ENCODE measurements at regions not wholly inside any gene's neighbourhood (a gene's known extent, or its start where the extent isn't known, plus 50 kb on each side); places are given as distances from the start of the nearest gene placed in this dataset.

DNA sequence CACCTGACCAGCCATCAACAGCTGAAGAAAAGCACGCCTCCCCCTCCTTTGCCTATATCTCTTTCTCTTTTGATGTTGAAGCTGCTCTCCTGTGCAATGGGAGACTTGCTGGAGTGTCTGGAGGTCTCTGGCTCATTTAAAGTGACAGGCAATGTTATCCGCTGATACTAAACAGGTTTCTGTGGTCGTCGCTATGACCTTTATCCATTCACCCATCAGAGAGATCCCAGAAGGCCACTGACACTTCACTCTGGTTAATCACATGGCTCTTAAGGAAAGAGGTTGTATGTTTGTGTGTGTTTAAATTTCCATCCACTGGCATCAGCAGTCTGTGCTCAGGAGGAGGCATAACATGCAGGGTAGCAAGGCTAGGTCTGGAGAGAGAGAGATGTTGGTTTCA lies 277.3 kb downstream of the MTX2 start:
- DNase-seq = no peak

DNA sequence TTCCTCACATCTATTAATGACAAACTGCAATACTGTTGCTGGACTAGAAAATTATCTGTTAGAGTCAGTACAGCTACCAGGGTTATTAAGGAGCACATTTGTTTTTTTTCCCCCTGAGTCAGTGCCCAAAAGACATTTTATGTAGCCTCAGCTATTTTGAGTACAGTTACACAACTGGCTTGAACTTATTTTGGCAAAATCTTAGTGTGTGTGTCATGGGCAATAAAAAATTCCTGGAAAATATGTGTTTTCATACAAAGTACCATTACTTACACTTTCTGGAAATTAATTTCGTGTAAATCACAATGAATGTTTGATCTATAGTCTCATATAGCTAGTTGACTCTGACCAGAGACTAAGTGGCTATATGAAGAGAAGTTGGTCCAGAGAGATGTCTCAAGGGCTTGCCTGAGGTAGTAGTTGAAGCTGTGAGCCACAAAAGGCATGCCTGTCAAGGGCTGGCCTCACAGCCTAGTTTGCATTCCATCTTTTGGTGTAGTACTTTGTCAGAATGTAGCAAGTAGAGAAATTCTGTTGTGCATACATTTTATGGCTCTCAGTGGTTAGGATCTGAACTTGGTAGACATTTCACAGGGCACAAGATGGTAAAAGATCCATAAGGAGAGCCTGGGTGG lies 283.4 kb downstream of the MTX2 start:
- DNase-seq = no peak

DNA sequence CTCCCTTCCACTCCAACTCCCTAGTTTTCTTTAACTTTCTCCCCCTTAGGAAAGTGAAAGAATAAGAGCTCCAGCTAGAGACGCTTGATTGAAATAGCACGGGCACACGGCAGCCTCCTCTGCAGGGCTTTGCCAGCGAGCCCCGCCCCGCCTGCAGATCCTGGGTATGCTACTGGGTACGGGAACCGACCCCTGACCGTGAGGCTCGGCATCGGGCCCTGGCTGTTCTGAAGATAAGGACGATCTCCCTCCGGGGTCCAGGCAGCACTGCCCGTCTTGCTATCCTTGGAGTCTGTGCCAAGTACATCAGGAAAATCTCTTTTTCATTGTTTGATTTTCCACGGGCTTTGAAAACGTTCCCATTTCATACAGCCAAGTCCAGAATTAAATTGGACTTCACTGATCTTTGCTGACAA lies 284.5 kb downstream of the MTX2 start:
- peak; percentile 19 for DNase-seq

DNA sequence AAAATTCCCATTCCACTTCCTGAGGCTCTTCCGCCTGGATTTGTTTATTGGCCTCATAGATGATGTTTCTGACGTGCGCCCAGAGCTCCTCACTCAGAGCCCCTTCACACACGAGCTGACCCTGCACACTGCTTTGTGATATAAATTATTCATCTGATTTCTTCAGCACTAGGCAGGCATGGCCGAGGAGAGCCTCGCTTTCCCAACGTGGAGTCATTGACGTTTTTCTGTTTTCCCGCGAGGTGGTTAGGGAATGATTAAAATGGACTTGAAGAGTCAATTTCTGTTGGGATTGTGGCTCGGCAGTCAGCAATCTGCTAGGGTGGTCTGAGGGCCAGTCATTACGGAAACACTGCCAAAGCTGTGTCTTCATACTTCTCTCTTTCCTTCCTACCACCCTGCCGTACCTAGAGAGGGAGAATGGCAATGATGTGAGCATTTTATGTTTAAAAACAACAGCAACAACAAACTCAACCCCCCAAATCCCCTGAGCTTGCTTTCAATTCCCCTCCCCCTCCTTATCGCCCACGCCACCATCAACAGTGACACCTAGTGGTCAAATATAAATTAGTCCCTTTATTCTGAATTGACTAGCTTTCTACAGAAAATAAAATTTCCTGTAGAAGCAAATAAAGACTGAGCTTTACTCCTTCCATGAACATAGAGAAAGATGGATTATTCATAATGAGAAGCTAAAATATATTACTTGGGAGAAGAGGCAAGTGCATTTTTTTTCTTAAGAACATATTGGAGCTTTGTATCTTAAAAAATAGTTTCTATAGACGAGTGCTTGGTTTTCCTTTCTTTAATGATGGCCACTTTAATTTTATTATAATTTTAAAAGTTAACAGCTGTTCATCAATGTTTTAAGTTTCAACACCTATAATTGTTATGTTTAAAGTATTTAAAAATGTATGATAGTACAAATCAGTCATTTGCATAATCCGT lies 285.1 kb downstream of the MTX2 start:
- peak; percentile 60 for DNase-seq

DNA sequence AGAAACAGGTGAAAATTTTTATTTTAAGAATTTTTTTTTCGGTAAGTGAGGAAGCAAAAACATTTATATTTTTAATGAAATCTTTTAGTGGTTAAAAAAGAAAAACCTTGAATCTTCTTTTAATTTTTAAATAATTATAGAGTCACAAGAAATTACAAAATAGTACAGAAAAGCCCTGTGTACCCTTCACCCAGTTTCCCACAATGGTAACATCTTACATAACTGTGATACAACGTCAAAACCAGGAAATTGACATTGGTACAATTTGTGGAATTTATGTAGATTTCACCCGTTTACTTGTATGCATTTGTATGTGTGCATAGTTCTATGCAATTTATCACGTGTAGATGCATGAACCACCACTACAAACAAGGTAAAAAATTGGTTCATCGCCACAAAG lies 285.9 kb downstream of the MTX2 start:
- no peak for DNase-seq

DNA sequence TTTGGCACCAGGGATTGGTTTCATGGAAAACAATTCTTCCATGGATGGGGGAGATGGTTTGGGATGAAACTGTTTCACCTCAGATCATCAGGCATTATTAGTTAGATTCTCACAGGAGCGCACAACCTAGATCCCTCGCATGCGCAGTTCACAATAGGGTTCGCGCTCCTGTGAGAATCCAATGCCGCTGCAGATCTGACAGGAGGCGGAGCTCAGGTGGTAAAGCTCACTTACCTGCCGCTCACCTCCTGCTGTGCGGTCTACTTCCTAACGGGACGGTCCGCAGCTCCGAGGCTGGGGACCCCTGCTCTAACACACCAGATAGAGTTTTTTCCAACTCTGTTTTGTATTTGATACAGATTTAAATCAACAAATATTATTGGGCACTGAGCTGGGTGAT lies 286.5 kb downstream of the MTX2 start:
- DNase-seq = no peak

DNA sequence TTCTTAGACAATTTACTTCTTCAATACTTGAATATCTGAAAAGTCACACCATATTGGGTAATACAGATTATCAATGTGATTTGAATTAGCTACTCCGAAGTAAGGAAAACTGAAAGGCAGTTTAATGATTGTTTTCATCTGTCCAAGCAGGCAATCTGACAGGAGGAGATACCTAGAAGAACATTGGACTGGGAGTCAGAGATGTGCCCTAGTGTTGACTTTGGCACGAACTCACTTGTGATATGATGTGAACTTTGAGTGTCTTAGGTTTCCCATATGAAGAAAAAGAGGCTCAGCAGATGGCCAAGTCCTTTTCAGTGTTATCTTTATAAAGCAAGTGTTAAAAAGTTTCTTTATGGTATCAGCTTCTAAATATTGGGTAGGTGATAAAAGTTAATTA lies 287.1 kb downstream of the MTX2 start:
- no peak for DNase-seq

DNA sequence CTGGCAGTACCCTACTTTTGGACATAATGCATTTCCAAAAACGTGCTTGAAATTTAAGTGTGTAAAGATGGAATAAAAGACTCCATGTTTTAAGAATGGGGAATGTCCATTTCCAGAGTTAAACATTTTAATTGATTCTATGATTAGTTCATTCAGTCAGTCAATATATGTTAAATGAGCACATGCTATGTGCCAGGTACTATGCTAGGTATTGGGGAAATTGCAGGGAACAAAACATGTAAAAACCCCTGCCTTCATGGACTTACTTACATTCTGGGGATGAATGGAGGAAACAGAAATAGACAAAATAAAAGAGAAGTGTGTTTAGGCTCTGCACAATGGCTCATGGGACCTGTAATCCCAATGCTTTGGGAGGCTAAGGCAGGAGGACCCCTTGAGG lies 288.6 kb downstream of the MTX2 start:
- DNase-seq = no peak

DNA sequence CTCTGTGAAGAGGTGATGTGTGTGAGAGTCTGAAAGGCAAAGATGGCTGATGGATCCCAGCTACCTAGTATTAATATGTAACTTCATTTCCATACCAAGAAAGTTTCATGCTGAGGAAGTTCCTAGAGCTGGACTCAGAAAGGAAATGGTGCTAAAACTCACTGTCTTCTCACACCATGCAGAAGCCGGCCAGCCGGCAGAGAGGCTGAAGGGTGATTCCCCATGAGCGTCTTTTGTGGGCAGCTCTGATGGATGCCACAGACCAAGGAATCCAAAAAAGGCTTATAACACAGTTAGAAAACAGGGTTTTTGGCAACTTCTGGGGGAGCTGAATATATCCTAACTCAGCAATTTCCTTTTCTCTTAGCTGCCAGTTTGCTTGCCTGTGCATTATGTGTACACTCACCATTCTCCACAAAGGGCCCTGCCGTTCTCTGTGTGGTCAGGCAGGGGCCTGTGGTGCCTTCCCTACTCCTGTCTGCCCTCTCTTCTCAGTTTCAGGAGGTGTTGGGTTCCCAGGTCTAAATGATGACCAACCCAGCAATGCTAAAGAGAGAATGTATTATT lies 289.4 kb downstream of the MTX2 start:
- no peak for DNase-seq

DNA sequence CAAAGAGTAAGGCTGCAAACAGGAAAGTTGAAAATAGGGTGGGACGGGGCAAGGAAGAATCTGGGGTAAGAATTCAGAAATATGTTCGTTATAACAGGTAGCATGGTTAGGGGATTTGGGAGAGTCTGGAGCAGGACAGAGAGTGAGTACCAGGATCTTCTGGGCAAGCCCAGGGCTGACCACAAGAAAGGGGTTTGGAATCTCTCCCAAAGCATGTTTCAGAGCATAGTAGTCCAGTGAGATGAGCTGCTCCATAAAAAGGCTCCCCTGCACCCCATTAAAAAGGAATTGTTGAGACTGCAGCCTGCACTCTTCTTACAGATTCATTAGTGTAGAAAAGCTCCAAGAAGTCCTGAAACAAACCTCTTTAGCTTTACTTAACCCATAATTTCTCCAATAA lies 291.1 kb downstream of the MTX2 start:
- DNase-seq = no peak

DNA sequence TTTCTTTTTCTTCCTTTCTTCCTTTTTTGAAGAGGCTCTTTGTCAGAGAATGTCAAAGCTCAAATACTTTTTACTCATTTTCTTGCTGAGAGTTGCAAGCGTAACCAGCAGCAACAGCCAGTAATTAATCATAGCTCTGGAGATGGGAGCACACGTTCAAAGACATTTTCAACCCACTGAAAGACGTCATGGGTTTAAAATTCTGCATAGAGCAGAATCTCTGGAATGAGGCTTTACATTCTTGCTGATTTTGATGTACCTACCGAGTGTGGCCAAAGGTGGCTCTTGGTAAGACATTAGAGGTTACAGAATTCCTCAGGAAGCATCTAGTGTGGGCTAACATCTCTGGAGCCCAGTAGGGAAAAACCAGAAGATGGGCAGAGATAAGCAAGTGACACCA lies 292.5 kb downstream of the MTX2 start:
- DNase-seq = no peak

DNA sequence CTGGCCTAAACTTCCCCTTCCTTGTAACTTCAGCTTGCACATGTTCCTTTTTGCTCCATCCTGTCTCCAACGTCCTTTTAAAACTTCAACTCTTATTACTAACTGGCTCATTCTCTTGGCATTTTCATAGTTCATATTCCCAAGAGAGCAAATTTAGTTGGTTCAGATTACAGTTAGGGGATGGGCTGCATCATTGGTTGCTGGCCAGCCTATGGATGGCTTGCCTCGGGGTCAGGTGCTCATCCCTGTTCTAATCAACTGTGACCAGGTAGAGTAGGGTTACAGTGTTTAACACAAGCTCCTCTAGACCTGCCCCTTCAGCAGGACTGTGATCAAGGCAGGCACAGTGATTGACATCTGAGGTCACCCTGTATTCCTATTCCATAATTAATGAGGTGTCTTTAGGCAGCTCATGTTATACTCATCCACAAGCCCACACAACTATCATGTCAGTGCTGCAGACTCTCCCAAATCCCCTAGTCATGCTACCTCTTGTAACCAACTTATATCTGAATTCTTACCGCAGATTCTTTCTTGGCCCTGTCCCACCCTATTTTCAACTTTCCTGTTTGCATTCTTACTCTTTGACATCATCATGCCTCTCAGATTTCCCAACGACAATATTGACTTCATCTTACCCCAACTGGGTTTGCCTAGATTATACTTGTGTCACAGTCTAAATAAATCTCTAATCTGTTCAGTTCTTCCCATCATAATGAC lies 293.3 kb downstream of the MTX2 start:
- no peak for DNase-seq

DNA sequence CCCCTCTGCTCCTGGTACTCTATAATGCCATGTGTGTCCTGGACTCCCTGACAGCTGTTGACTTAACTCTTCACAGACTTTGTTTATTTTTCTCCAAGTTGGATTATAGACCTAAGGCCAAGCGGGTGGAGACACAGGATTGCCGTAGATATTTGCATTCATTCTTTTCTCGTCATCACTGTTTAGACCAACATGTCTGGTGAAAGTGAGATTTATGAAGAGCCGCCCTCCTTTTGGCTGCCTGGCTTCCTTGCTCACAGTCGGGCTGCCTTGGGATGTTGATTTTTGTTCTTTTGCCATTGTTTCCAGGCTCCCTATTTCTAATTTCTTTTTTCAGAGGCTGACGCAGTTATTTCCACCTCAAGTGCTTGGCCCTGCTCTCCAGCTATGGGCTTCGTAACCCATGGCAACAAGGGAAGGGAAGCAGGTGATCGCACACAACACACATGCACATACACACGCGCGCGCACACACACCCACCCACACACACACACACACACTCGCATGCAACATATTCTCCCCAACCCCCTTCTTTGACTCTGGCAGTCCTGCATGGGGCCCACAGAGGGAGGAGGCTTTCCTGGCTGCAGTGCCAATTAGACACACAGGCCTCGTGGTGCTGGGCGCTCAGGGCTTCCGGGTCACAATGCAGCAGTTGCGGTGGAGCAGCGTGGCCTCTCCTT lies 296.5 kb downstream of the MTX2 start:
- DNase-seq = no peak

DNA sequence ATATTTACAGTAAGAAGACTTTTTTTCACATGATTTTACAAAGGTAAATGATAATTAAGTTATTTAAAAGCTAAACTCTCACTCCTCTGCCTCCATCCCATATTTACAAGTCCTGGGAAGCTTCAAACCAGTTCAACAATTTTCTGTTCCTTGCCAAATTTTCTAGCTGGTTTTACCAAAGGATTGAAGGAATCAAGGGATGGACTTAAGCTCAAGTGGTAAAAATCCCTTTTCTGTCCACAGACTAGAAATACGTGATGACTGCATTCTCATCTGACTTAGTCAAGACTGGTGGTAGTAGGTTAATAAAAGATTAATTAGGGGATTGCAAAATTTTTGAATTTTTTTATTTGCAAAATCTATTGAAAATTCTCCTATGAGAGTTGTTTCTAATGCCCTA lies 297.3 kb downstream of the MTX2 start:
- DNase-seq = no peak

DNA sequence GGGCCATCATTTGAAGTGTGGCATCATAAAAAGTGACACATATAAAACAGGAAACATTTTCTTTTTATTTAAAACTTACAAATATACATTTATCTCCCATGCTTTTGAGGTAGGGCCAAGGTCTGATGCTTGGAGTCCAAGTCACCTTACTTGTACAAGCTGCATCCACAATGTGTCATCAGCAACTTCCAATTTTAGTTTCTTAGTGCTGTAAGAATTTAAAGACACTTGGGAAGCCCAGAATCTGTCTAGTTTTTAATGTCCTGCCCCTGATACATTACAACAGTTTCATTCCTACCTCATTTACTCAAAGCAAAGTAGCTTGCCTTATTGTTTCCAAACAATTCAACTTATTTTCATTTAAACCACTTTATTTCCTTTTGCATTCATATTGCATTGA lies 297.7 kb downstream of the MTX2 start:
- DNase-seq = no peak

DNA sequence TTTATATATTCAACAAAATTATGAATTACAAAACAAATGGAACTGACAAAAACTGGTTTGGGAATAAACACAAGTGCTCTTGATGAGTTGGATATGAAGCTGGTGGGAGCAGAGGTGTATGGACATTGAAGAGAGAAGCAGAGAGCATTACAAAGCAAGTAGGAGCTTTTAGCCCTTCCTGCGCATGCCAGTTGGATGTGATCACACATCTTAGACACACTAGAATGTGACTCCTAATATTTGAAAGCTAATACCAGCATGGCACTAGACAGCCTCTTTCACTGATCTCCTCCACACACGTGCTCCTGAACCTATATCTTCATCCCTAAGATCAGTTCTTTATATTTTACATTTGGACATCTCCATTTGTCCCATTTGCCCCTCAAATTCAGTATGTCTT lies 298.1 kb downstream of the MTX2 start:
- no peak for DNase-seq

DNA sequence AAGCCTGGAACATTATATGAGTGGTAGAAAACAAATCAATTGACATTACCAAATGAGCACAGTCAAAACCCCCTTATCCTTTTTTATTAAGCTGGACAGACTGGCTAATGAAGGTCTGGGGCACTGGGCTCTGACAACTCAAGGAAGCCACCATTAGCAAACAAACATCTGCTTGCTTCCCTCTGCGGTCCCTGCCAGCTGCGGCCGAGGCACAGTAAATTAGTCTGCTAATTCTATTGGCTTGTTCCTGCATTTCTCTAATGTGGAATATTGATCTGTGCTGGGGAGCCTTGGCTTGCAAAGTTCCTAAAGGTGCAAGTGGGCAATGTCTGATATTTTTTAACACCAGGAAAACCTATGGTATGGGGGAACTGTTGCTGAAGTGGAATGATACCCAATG lies 300.3 kb downstream of the MTX2 start:
- no peak for DNase-seq

DNA sequence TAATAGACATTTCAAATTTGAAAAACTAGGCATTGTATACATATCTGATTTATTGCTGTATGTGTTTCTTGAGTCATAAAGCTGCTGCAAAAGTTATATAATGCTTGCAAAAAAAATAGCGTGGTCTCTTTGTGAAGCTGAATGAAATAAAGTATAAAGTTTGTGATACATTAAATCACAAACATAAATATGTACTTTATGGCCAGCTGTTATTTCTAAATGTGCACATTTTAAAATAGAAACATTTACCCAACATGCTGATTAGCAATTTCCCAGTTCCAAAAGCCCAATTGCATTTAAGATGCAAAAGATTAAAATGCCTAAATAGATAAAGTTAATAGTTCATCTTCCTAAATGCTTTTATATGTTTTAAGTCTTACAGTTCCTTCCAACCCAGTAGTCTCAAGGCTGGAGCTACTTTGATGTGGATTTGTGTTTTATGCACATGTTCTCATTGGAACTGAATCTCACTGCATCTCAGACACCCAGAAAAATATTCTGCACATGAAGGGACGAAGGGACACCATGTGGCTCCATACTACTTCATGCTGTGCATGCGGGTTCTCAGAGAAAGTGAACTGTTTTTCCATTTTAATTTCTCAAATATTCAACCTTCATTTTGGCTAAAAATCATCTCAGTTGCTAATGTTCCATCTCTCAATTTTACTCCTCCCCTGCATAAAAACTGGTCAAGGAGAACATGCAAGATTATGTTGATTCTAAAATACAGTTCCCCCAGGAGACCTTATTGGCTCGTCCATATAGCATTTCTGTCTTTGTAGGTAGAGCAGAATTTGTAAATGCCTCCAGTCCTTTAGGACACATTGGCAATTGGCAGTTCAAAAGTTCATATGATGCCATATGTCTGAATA lies 304.6 kb downstream of the MTX2 start:
- DNase-seq = no peak

DNA sequence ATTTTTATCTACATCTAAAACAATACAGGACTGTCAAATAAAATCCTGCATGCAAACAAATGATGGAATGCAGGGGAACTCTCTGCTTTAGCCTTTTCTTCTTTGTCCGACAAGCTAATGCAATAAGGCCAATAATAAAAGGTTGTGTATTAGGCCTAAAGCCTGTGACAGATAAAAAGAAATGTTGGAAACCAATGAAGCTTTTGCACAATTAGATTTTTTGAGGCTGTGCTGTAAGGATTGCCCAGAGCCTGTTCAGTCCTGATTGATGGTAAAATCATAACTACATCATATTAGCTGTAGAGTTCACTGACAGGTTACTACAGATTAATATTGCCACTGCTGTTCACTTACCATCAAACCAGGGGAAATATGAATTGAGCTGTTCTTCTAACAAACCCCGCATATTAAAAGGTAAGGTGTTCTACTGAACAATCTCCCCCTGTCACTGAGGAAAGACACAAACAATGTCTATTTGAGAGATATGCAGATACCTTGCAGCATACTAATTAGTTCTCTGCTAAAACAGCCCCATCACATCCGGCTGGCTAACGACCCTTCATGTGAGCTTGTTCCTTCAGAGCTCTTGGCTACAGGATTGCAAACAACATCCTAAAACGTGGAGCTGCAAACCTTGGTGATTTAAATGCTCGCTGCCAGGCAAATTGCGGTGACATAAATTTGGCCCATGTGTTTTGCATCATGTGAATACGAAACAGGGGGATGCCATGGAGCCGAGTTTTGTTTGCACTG lies 305.4 kb downstream of the MTX2 start:
- no peak for DNase-seq

DNA sequence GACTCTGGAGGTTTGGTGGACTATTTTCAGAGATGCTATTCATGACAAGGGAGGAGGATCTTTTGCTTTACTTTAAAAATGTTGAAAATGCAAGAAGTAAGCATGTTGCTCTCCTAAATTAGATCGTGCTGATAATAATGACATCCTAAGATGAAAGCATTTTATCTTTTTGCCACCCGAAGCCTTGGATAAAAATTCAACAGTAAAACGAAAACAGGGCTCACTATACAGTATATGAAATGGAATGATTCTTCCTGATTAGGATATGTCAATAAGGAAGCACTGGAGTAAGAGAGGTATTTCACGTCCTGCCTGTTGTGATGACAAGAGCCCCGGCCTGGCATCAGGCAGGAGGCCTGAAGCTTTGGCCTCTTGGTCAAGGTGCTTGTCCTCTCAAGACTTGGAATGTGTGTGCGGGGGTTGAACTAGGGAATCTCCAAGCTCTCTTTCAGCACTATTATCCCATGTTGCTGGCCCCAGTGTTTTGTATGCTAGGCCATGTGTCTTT lies 306.0 kb downstream of the MTX2 start:
- DNase-seq = no peak

DNA sequence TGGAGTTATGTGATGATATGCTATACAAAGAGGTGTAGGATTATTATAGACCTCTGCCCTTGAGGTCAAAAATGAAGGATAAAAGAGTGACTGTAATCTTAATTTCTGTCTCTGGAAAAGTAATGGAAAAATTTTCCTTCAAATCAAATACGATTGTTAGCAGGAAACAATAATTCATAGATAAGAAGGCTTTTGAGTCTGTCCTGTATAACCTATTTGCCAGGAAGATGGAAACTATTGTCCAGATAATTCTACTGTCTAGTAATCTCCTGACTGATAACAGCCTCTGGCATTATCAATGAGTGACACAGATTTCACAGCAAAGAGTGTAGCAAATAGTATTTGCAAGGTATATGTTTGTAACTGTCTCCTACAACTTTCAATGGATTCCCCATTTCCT lies 307.8 kb downstream of the MTX2 start:
- no peak for DNase-seq
